Fibroblast of skin of left biceps (primary cell): ENCODE measurements at regions not wholly inside any gene's neighbourhood (a gene's known extent, or its start where the extent isn't known, plus 50 kb on each side); places are given as distances from the start of the nearest gene placed in this dataset.

ENCODE experiments used
- DNase-seq, 2 experiments: peaks; one replicate each; pipeline ENCODE4 v3.0.0-alpha.2; 2013; ENCODE audit warnings: low read depth in 2 of 2

- no peak for DNase-seq
Observed at GRCh38 chr20:39835130-39835842, 853.8 kb downstream of the MAFB start.

GRCh38 chr20:39830903-39831302 lies 858.1 kb downstream of the MAFB start:
- DNase-seq = no peak

DNA sequence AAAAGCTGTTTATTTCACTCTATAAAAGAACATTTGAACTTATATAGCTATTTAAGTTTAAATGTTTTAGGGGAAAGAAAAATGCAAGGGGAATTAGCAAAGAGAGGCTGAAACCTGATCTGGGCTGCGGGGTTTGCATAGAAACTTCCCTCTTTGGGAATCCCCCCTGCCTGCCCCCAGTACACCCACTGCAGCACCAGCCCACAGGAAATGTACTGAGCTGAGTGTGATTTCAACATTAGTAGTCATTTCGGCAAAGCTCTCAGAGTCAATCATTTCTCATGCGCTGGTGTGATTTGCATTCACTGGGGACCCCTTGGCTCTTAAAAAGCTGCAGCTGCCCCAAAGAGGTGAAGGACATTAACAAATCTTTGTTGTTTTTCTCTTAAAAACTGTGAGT lies 859.4 kb downstream of the MAFB start:
- DNase-seq = no peak

- peak in 1 of 2 experiments; percentile 13 for DNase-seq
Observed at GRCh38 chr20:39829256-39829655, 859.8 kb downstream of the MAFB start.

DNA sequence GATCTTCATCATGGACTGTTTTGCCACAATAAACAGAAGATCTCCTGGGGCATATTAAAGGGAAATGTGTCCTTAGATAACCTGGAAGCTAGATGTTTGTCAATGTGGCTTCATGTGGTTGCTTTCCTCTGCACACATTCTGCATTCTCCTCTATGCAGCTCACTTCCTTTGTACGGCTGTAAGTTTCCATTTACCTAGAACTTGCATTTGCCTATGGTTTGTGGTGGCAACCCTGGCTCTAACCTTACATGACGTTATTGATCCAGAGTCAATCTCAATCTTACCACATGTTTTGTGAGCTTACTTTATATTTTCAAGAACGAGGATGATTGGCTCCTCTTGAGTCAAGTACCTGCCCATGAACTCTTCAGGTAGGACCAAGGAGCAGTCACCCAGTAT lies 863.1 kb downstream of the MAFB start:
- no peak for DNase-seq

DNA sequence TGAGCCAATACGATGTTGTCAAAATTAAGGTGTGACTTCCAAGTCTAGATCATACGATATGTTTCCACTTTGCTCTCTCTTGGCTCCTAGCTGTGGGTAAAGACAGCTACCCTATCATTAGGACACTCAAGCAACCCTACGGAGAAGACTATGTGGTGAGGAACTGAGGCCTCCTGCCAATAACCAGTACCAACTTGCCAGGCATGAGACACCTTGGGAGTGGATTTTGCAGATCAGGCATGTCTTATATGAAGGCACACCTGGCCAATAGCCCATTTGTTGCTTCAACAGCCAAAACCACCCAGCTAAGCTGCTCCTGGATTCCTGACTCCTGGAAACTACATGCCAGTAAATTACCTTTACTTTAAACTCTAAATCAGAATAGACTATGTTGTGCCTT lies 863.4 kb downstream of the DHX35 start:
- DNase-seq = no peak

GRCh38 chr20:39823224-39823623 lies 861.1 kb downstream of the DHX35 start:
- DNase-seq = no peak

- no peak for DNase-seq
Observed at GRCh38 chr20:39822667-39823066, 860.5 kb downstream of the DHX35 start.

DNA sequence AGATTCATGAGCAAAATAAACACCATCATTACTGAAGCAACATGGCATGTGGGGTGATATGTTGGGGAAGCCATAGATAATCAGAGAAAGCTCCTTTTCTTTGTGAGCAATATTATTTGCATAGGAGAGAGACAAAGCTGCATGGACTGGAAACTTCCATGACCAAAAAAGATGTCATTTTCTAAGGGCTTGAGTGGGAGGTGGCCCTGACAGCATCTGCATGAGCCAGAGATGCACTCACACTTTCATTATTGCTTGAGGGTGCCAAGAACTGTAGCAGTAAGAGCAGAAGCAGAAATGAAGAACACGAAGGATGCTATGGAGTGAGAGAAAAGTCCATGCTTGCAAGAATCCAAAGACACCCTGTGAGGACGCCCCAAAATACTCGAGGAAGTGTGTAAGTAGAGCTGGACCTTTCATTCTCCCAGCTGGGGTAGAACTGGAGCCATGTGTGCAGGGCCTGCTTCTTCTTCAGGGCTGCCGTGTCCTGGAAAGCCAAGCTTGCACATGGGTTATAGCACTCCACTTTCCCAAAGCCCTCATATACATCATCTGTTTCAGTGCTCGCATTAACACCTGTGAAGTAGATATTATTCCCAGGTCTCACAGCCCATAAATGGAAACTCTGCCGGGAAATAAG lies 851.2 kb downstream of the DHX35 start:
- no peak for DNase-seq

GRCh38 chr20:39812116-39812515 lies 850.0 kb downstream of the DHX35 start:
- DNase-seq = no peak

DNA sequence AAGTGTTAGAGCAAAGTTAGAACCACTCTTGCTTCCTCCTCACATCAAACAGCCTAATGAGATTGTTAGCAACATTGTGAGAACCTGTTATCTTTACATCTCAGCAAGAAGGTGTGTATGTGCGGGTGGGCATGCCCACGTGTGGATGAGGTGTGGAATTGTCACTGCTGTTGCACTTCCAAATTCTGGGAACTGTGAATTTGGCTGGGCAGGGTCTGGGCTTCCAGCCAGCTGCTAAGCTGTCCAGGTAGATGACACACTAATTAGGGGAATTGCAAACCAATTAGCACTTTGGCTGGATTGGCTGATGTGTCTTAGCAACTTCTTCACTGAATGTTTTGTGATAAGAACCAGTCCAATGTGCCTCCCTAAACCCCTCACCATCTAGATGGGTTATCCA lies 848.2 kb downstream of the DHX35 start:
- DNase-seq = no peak

DNA sequence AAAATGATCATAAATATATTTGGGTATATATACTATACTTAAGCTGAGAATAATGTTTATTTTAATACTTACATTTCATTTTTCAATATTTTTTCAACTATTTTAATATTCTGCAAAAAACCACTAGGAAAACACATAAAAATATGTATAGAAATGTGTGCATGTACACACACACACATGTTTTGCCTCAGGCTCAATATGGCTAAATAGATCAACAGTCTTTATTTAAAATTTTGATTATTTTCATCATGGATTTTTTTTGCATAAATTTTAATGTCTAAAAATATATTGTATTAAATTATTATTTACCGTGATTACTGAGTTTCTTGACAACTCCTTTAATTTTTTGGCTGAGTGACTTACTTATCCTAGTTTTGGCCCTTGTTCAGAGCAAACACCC lies 846.5 kb downstream of the DHX35 start:
- no peak for DNase-seq

DNA sequence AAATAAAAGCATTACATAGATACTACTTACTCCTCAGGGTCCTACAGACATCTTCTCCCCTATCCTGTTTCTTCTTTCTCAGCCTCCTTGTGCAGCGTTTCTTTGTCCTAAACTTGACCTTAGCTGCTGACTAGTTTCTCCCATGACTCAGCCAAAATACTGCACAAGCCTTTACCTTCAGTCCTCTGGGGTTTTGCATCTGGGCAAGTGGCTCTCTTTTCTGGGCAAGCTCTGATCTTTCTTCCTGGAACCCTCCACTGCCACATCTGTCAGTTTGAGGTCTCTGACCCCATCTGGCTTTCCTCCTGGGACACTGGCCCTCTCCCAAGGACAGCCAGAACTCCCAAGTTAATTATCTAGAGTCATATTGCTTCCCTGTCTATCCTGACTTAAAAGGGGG lies 838.4 kb downstream of the DHX35 start:
- DNase-seq = peak; percentile 27 to 36

GRCh38 chr20:39800111-39800510 lies 838.0 kb downstream of the DHX35 start:
- no peak for DNase-seq

DNA sequence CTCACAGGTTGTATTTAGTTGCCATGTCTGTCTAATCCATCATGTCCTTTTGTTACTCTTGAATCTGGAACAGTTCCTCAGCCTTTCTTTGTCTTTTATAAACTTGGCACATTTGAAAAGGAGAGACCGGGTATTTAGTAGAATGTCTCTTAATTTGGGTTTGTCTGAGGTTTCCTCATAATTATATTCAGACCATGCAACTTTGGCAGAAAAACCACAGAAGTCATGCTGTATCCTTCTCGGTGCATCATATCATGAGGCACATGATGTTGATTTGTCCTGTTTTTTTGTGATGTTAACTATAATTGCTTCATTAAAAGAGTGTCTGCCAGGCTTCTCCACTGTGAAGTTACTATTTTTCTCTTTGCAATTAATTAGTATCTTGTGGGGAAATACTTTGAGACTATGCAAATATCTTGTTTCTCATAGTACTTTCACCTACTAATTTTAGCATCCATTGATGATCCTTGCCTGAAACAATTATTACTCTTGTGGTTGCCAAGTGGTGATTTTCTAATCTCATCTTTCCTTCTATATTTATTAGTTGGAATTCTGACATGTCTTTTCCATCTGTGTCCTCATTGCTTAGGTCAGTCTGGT lies 837.3 kb downstream of the DHX35 start:
- DNase-seq = no peak

GRCh38 chr20:39795401-39796272 lies 833.5 kb downstream of the DHX35 start:
- DNase-seq = no peak

- DNase-seq = no peak
Observed at GRCh38 chr20:39792334-39792733, 830.2 kb downstream of the DHX35 start.

DNA sequence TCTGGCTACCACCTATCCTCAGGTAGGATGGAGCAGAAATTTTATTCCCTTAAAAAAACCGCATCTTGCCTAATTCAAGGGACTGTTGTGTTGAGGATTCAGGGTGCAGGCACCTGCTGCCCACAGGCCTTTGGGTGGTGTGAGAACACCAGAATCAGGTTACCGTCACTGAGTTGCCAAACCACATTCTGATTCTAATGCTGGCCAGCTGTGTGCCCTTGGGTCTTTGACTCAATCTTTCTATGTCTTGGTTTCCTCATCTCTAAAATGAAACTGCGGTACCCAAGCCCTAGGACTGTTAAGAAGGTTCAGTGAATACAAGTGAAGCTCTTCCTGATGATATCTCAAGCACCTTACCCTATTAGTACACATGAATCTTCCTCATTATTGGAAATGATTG lies 827.3 kb downstream of the DHX35 start:
- DNase-seq = no peak

DNA sequence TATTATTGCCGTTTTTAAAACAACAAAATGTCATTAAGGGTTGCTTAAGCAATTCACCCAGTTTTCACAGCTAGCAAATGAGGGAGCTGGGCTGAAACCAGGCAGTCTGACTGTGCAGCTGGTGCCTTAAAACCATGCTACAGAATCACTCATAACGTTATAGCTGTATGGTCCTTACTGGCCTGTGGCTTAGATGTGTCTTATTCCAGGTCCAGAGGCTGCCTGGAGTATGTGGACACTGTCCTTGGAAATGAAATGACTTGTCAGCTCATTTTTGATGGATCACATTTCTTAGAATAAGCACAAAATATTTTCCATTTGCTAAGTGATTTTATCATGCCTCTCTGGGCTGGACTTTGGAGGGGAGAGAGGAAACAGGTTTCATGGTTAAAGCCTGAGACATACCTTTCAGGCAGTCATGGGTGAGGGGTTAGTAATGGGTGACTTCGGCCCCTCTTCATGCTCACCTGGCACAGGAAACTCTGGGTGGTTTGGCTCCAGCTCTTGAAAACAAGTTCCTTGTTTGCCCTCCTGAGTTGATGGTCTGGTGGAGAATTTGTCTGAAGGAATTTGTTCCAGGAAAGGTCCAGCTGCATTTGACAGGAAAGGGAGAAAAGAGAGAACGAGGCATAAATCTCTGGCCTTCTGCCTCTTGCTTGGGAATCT lies 823.2 kb downstream of the DHX35 start:
- no peak for DNase-seq

GRCh38 chr20:39784693-39785092 lies 822.5 kb downstream of the DHX35 start:
- DNase-seq = no peak

DNA sequence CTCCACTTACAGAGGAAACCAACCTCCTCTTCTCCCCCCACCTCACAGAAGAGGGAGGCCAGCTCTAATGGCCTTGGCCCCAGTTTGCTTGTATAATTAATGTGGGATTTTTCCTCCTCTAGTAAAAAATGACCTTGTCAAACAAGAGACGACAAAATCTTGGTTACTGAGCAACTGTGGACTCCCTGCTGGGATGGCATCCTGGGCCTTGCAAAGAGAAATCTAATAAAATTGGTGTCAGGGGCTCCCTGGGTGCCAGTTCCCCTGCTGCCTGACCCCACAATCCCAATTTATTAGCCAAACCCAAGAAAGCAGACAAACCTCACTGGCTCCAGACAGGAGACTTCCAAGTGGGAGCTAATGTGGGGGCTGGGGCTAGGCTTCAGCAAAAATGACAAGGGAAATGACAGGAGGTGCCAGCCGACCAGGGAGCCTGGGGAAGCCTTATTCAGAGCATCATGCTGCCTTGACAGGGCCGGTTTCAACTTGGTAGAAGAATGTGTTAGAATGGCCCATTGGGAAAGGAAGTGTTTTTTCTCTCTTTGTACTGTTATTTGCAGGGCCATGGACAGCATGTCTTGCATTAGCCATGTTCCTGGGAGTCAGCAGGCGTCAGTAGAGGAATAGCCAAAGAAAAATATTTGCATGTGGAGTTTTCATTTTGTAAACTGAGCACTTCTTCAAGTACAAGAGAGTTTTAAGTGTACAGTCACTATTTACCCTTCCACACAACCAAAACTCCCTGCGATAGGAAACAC lies 816.9 kb downstream of the DHX35 start:
- DNase-seq = no peak
